ENCODE measurements at regions not wholly inside any gene's neighbourhood (a gene's known extent, or its start where the extent isn't known, plus 50 kb on each side); places are given as distances from the start of the nearest gene placed in this dataset.
"Not testable (repeated sequence)": the region's sequence is repeated elsewhere in the genome, so short reads cannot be mapped to it uniquely, and the experiment has no call there.

DNA sequence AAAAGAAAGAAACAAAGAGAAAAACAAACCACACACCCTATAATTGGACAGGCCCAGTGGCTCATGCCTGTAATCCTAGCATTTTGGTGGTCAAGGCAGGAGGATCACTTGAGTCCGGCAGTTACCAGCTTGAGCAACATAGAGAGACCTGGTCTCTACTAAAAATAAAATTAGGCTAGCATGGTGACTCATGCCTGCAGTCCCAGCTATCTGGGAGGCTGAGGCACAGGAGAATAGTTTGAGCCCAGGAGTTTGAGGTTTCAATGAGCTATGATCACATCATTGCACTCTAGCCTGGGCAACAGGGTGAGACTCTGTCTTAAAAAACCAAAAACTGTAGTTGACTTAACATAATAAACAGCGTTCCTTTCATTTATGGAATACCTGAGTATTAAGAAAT, 72.3 kb upstream of the ST3GAL6 start:
- Mint-ChIP-seq H3K9me3 (no peaks in the 10 kb centered on the region), H3K4me3 (no peak overlapping the region), H3K36me3 (ENCODE audit: low read depth) (no peaks in the 10 kb centered on the region), H3K27ac (no peak overlapping the region), H3K27me3 (no peaks in the 10 kb centered on the region), H3K4me1 (no peaks in the 10 kb centered on the region)
- intact Hi-C loops (cut with micrococcal nuclease): no loop called here
- DNase-seq: peak; percentile 45

DNA sequence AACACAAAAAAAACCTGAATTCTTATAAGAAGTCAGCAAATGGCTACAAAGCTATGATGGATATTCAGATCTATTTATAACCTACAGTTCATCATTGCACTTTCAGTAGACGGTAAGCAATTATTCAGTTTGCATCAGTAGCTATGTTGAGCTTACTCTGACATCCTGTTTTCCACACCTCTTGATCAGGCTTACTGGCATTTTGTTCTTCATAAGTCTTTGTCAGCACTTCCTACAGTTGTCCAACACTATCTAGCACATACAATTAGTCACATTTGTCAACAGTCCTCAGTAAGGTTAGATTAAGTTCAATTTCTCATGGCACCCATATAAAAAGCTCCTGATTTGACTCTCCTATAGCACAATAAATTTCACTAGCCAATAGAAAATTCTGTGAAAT, 71.2 kb upstream of the ST3GAL6 start:
- Mint-ChIP-seq H3K27me3 (no peaks in the 10 kb centered on the region), H3K9me3 (no peaks in the 10 kb centered on the region), H3K4me1 (no peaks in the 10 kb centered on the region), H3K27ac (no peak overlapping the region), H3K4me3 (no peak overlapping the region), H3K36me3 (ENCODE audit: low read depth) (no peaks in the 10 kb centered on the region)
- intact Hi-C loops (cut with micrococcal nuclease): no loop called here
- DNase-seq: peak; percentile 27

DNA sequence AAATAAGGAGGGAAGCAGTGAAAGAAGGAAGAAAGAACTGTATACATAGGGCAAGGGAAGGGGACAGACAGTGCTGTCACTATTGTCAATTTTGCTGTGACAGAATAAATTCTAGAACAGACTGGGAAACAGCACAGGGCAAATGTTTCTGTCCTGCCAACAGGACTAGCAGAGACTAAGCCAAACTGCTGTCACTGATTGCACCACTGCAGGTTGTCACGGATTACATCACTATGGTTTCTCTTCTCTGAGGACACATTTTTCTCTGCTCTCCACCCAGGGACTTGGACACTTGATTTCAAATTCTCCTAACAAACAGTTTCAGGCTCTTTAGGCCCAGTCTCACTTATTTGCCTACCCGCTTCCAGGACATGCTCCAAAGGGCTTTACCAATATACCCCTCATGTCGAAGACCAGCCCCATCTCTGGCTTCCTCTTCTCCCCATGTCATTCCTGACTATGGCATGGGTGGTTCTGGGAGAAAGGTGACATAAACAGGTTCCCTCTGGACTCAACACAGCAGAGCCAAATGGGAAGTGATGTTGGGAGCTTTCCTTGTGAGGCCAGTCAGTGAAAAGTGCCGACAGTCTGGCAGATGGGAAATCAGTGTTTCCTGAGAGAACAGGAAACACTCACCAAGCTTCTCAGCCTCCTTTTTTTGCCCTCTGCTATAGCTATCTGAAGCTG, 70.2 kb upstream of the ST3GAL6 start:
- intact Hi-C loops (cut with micrococcal nuclease): no loop called here
- Mint-ChIP-seq H3K4me1 (no peaks in the 10 kb centered on the region), H3K9me3 (no peaks in the 10 kb centered on the region), H3K36me3 (ENCODE audit: low read depth) (no peaks in the 10 kb centered on the region), H3K27me3 (no peaks in the 10 kb centered on the region), H3K4me3 (no peak overlapping the region), H3K27ac (no peak overlapping the region)
- peak; percentile 54 for DNase-seq

DNA sequence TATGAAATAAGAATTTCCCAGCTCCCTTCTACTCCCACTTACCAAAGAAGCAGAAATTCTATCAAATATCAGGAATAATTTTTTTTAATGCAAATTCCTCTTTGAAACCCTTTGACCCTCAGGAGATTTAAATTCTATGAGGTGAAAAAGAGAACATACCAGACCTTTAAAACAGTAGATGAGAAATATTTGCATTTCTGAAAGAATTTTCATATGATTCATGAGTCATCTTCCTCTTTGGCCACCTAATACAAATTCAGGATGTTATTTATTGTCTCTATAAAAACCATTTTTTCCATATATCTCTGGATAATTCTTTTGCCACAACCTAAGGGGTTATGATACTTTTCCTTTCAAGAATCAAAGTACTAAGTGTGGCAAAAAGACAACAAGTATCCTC, 67.3 kb upstream of the ST3GAL6 start:
- Mint-ChIP-seq H3K27ac (no peak overlapping the region), H3K9me3 (no peaks in the 10 kb centered on the region), H3K4me3 (no peak overlapping the region), H3K27me3 (no peaks in the 10 kb centered on the region), H3K4me1 (no peaks in the 10 kb centered on the region), H3K36me3 (ENCODE audit: low read depth) (no peaks in the 10 kb centered on the region)
- intact Hi-C loops (cut with micrococcal nuclease): no loop called here
- DNase-seq: no peak

DNA sequence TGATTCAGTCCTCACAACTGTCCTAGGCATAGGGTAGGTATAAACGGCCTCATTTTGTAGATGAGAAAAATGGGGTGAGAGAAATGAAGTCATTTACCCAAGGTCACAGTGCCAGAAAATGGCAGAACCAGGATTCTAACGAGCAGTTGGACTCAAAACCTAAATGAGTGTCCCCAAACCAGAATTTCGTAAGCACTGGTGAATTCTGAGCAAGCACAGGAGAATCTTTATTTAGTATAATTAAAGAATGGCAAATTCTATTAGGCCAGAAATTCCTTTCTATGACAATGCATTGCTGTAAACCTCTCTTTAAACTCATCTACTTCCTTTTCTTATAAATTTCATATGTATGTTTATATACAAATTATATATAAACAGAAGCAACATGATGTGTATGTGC, 66.8 kb upstream of the ST3GAL6 start:
- H3K9me3 Mint-ChIP-seq; DNase-seq; H3K27me3 Mint-ChIP-seq; H3K4me3 Mint-ChIP-seq; H3K36me3 Mint-ChIP-seq (ENCODE audit: low read depth); H3K4me1 Mint-ChIP-seq; H3K27ac Mint-ChIP-seq; intact Hi-C loops (cut with micrococcal nuclease): not testable (repeated sequence)

DNA sequence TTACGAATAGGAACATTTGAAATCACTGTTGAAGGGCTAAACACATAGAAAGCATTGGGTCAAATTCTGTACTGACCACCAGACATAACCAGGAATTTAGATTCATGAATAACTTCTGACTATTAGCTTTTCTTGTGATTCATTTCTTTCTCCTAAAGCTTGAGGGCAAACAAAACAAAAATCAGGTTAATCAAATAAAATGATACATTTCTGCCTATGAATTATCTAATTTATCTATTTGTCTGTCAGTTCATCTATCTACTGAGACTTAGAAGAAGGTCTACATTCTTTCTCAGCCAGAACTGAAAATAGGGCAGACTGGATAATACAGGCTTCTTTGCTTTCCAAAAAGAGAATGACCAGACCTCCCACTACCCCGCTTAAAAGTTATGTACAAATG, 65.9 kb upstream of the ST3GAL6 start:
- no peak overlapping the region for H3K27ac Mint-ChIP-seq
- no peaks in the 10 kb centered on the region for H3K27me3 Mint-ChIP-seq
- H3K36me3 Mint-ChIP-seq (ENCODE audit: low read depth): no peaks in the 10 kb centered on the region

DNA sequence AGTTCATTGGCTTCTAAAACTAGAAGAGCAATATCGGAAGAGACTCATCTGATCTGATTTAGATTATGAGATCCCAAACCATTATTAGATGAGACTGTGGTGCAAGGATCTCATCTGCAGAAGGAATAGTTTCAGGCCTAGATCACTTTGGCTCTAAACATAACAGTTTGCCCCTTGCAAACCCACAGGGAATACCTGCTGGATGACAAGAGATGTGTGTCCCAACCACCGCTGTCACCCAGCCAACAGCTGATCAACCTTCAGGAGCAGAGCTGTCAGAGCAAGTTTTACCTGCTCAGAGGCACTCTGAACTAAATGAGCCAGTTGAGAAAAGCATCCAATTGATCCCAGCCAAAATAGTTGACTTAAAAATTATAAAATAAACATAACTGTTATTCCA, 64.0 kb upstream of the ST3GAL6 start:
- Mint-ChIP-seq H3K27me3 (no peaks in the 10 kb centered on the region), H3K27ac (no peak overlapping the region), H3K4me3 (no peak overlapping the region), H3K36me3 (ENCODE audit: low read depth) (no peaks in the 10 kb centered on the region), H3K4me1 (no peaks in the 10 kb centered on the region), H3K9me3 (no peaks in the 10 kb centered on the region)
- DNase-seq: peak; percentile 36
- intact Hi-C loops (cut with micrococcal nuclease): no loop called here

More for the DNA sequence above, 65.9 kb upstream of the ST3GAL6 start:
- intact Hi-C loops (cut with micrococcal nuclease): no loop called here
- no peak overlapping the region for H3K4me3 Mint-ChIP-seq
- H3K9me3 Mint-ChIP-seq: no peaks in the 10 kb centered on the region
- H3K4me1 Mint-ChIP-seq: no peaks in the 10 kb centered on the region
- no peak for DNase-seq

DNA sequence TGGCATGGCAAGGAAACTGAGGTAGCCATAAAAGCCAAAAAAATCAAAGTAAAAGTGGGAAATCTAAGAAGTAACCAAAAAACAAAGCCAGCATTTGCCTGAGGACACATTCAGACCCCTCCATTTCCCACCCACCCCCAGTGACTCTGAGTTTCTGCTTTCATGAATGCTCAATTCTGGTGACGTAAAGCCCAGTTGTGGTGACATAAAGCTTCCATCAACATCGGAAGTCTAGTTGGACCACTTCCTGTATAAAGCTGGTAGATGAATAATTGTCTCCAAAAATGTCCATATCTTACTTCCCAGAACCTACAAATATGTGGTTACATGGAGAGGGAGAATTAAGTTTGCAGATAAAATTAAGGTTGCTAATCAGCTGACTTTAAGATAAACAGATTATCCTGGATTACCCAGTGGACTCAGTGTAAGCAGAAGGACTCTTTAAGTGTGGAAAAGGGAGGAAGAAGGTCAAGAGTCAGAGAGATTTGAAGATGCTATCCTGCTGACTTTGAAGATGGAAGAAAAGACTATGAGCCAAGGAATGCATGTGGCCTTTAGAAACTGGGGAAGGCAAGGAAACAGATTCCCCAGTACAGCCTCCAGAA, 62.0 kb upstream of the ST3GAL6 start:
- intact Hi-C loops (cut with micrococcal nuclease): no loop called here
- Mint-ChIP-seq H3K4me1 (no peaks in the 10 kb centered on the region), H3K27me3 (no peaks in the 10 kb centered on the region), H3K4me3 (no peak overlapping the region), H3K9me3 (no peaks in the 10 kb centered on the region), H3K36me3 (ENCODE audit: low read depth) (no peaks in the 10 kb centered on the region), H3K27ac (no peak overlapping the region)
- peak; percentile 9 for DNase-seq

DNA sequence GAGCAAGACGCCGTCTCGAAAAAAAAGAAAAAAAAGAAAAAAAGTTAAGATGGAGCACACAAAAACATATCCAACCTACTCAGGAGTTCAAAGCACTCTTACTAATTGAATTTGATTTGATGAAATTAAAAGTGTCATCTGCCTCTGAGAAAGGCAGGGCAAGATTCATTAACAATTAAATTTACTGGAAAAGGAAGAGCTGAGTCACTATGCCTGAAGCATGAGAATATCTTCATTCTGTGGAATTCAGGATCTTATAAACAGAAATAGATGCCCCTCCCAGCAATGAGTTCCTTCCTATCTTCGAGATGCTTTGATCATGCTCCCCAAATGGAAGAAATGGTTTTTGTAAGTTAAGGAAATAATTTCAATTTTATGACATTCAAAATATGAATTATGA, 61.0 kb upstream of the ST3GAL6 start:
- DNase-seq: no peak
- no peaks in the 10 kb centered on the region for H3K4me1 Mint-ChIP-seq
- no peak overlapping the region for H3K27ac Mint-ChIP-seq
- no peaks in the 10 kb centered on the region for H3K27me3 Mint-ChIP-seq
- H3K9me3 Mint-ChIP-seq: no peaks in the 10 kb centered on the region
- no peak overlapping the region for H3K4me3 Mint-ChIP-seq
- intact Hi-C loops (cut with micrococcal nuclease): no loop called here
- H3K36me3 Mint-ChIP-seq (ENCODE audit: low read depth): no peaks in the 10 kb centered on the region

DNA sequence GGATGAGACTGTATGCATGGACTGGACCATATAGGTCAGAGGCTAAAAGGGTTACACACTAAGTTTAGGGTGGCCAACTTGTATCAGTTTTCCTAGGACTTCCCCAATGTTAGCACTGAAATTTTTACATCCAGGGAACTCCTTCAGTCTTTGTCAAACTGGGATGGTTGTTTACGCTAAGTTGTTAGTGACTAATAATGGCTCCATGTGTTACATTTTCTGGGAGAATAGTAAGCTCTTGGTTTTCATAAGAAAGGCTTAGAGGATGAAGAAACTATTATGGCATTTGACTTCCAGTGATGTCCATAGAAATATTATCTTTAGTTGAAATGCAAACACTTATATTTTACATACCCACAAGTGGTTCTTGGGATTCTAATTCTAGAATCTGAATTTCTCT, 57.9 kb upstream of the ST3GAL6 start:
- intact Hi-C loops (cut with micrococcal nuclease): no loop called here
- Mint-ChIP-seq H3K9me3 (no peaks in the 10 kb centered on the region), H3K4me3 (no peak overlapping the region), H3K36me3 (ENCODE audit: low read depth) (no peaks in the 10 kb centered on the region), H3K4me1 (no peaks in the 10 kb centered on the region), H3K27ac (no peak overlapping the region), H3K27me3 (peaks cover 2% of the 10 kb centered on the region)
- DNase-seq: no peak

DNA sequence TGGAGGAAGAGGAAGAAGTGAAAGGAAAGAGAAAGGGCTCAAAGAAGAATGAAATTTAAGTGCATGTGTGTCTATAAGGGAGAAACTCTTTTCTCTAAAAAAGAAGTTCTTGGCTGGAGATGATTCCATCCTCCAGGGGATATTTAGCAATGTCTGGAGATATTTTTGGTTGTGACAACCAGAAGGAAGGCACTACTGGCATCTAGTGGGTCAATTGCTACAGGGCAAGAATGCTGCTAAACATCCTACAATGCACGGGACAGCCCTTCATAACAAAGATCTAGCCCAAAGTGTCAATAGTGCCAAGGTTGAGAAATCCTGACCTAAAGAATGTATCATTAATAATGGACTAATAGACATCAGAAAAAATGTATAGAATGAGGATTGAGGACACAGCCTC, 57.4 kb upstream of the ST3GAL6 start:
- Mint-ChIP-seq H3K9me3 (no peaks in the 10 kb centered on the region), H3K4me3 (no peak overlapping the region), H3K27me3 (peaks cover 2% of the 10 kb centered on the region), H3K36me3 (ENCODE audit: low read depth) (no peaks in the 10 kb centered on the region), H3K27ac (no peak overlapping the region), H3K4me1 (no peaks in the 10 kb centered on the region)
- DNase-seq: no peak
- intact Hi-C loops (cut with micrococcal nuclease): no loop called here

DNA sequence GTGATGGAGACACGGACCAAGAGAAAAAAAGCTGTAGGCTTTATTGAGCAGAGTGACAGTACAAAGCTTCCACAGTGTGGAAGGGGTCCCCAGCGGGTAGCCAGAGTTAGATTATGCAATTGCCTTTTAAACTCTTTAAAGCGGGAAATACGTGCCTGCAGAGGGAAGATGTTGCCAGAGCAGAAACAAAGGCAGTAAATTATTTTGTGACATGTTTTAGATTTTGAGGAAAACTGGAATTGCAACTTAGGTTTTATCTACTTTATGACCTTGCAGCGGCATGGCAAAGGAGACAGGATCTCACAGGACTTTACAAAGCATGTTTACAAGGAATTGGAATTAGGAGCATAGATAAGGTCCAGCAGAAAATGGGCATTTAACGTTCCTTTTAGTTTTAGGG, 54.5 kb upstream of the ST3GAL6 start:
- H3K27ac Mint-ChIP-seq; H3K9me3 Mint-ChIP-seq; intact Hi-C loops (cut with micrococcal nuclease); H3K36me3 Mint-ChIP-seq (ENCODE audit: low read depth); H3K4me1 Mint-ChIP-seq; DNase-seq; H3K27me3 Mint-ChIP-seq; H3K4me3 Mint-ChIP-seq: not testable (repeated sequence)

DNA sequence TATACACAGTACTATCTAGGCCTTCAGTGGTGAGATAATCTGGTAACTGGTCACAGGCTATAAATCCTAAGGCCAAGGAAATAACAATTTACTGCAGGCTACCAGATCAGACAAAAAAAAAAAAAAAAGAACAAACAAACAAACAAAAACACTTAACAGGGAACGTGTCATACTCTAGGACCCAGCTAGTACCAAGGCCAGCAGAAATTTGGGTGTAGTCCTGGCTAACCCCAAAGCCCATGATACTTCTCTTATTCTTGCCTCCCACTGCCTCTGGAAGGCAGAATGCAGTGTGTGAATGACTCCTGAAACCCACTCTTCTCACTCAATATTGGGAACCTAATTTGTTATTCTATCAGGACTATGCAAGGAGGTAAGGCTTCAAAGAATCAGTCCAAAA, 53.7 kb upstream of the ST3GAL6 start:
- Mint-ChIP-seq H3K36me3 (ENCODE audit: low read depth) (no peaks in the 10 kb centered on the region), H3K27me3 (peaks cover 4% of the 10 kb centered on the region), H3K4me1 (no peaks in the 10 kb centered on the region), H3K9me3 (no peaks in the 10 kb centered on the region), H3K27ac (no peak overlapping the region), H3K4me3 (no peak overlapping the region)
- intact Hi-C loops (cut with micrococcal nuclease): no loop called here
- no peak for DNase-seq

DNA sequence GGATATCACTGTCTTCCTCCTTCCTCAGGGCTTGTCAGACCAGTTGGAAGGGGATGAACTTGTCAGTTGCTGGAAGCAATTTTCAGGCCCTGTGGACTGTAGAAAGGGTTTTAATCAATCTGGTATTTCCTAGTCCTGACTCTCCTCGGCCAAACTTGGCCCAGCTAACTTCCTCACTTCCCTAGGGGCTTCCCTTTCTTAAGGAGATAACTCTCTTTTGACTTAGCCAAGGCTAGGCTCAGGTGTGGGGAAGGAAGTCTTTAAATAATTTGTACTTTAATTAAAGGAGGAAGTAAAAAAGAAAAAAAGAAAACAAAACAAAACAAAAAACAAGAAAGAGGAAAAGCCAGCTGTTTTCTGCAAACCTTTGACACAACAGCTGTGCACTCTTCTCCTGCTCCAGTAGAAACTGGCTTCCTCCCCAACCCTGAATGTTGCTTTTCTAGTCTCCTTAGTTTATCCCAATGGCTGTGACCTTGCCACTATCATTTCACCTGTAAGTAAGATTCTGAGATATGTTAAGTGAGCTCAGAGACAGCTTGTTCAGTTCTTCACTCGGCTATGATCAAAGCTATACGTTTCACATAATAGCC, 53.0 kb upstream of the ST3GAL6 start:
- Mint-ChIP-seq H3K4me1 (no peaks in the 10 kb centered on the region), H3K36me3 (ENCODE audit: low read depth) (no peaks in the 10 kb centered on the region), H3K9me3 (no peaks in the 10 kb centered on the region), H3K27ac (no peak overlapping the region), H3K27me3 (peaks cover 7% of the 10 kb centered on the region), H3K4me3 (no peak overlapping the region)
- DNase-seq: no peak
- intact Hi-C loops (cut with micrococcal nuclease): no loop called here

DNA sequence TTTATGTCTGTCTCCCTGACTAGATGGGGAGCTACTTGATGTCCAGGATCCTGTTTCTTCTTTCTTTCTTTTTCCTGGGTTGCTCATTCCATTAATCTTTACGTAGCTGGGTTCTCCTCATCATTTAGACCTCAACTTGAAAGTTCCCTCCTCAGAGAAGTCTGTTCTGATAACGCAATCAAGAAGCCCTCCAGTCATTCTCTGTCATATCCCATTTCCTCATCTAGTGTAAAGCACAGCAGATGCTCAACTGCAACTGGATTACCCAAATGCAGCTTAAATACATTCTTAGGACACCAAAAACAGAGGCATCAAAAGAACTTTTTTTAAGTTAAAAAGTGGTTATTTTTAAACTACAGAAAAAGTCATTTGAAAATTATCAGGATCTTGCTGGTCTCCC, 51.7 kb upstream of the ST3GAL6 start:
- Mint-ChIP-seq H3K27me3 (peaks cover 7% of the 10 kb centered on the region), H3K27ac (no peak overlapping the region), H3K9me3 (no peaks in the 10 kb centered on the region), H3K36me3 (ENCODE audit: low read depth) (no peaks in the 10 kb centered on the region), H3K4me3 (no peak overlapping the region), H3K4me1 (no peaks in the 10 kb centered on the region)
- intact Hi-C loops (cut with micrococcal nuclease): no loop called here
- no peak for DNase-seq
